ENCODE measurements at regions not wholly inside any gene's neighbourhood (a gene's known extent, or its start where the extent isn't known, plus 50 kb on each side); places are given as distances from the start of the nearest gene placed in this dataset.

GRCh38 chr20:24815931-24816330 lies 133.1 kb upstream of the CST7 start:
- no peak for TF ChIP-seq CTCF (conservative IDR thresholded peaks at IDR 0.05; ENCODE audit: low read depth, low read length)
- no peak for TF ChIP-seq ELK1 (IDR thresholded peaks at IDR 0.05; ENCODE audit: borderline replicate concordance, low read depth, low read length)
- TF ChIP-seq RAD21 (IDR thresholded peaks at IDR 0.05; ENCODE audit: low read length) = no peak
- no peak for TF ChIP-seq RCOR1 (IDR thresholded peaks at IDR 0.05; ENCODE audit: insufficient replicate concordance, low read length)
- TF ChIP-seq BHLHE40 (IDR thresholded peaks at IDR 0.05; ENCODE audit: low read depth, low read length) = no peak
- TF ChIP-seq POLR2A (IDR thresholded peaks at IDR 0.05; ENCODE audit: low read depth, low read length) = no peak
- no peak for TF ChIP-seq RFX5 (IDR thresholded peaks at IDR 0.05; ENCODE audit: low read depth, low read length)
- TF ChIP-seq MAZ (IDR thresholded peaks at IDR 0.05; ENCODE audit: borderline replicate concordance, low read depth, low read length) = no peak
- TF ChIP-seq MXI1 (IDR thresholded peaks at IDR 0.05; ENCODE audit: borderline replicate concordance, low read depth, low read length) = no peak
- TF ChIP-seq SMC3 (IDR thresholded peaks at IDR 0.05; ENCODE audit: low read depth, low read length) = no peak
- TF ChIP-seq, protein P1, sequence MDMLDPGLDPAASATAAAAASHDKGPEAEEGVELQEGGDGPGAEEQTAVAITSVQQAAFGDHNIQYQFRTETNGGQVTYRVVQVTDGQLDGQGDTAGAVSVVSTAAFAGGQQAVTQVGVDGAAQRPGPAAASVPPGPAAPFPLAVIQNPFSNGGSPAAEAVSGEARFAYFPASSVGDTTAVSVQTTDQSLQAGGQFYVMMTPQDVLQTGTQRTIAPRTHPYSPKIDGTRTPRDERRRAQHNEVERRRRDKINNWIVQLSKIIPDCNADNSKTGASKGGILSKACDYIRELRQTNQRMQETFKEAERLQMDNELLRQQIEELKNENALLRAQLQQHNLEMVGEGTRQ (IDR thresholded peaks at IDR 0.05; ENCODE audit: low read depth, low read length) = no peak
- no peak for TF ChIP-seq CEBPB (IDR thresholded peaks at IDR 0.05; ENCODE audit: low read depth, low read length)
- TF ChIP-seq CHD1 (IDR thresholded peaks at IDR 0.05; ENCODE audit: low read depth, low read length) = no peak
